HepG2 (cell line): ENCODE measurements at regions not wholly inside any gene's neighbourhood (a gene's known extent, or its start where the extent isn't known, plus 50 kb on each side); places are given as distances from the start of the nearest gene placed in this dataset.

ENCODE experiments used
- ATAC-seq: fragments of 200-7000 bp; cut with Tn5 transposase; 3 replicates; pipeline ENCODE4 v1.9.1; 2020; ENCODE audit warnings: mild to moderate bottlenecking, moderate library complexity
- BruUV-seq: library from RNA; stranded (reverse); fragments of 400-500 nt; replicated peaks from 2 replicates; lab custom pipeline; 2021; lab: Mats Ljungman, UMichigan
- CTCF ChIA-PET: fragments of 300-600 bp; formaldehyde crosslinking; extraction: SDS; loops from one replicate; lab custom pipeline; 2021; ENCODE audit warnings: low total read pairs, inconsistent platforms, low intra/inter-chr PET ratio; lab: Yijun Ruan, JAX
- POLR2A ChIA-PET: fragments of 350-600 bp; sonication (Branson Sonifier 250); formaldehyde crosslinking; loops from one replicate; lab custom pipeline; 2020; ENCODE audit warnings: antibody characterized with exemption, inconsistent platforms; lab: Yijun Ruan, JAX
- DNase-seq: peaks from one replicate; pipeline ENCODE4 v3.0.0-alpha.2; 2015; ENCODE audit warnings: low spot score
- FAIRE-seq: peaks from 3 replicates; lab custom pipeline; 2011; peaks lifted over from hg19 to GRCh38; lab: Jason Lieb, UNC
- H2AFZ ChIP-seq: one replicate; pipeline ENCODE4 v1.6.1; 2011; ENCODE audit warnings: low read length, inconsistent platforms
- H3K27ac ChIP-seq: fragments of 300-600 bp; 3 replicates; pipeline ENCODE4 v1.8.0; 2011; ENCODE audit warnings: mixed run types, mild to moderate bottlenecking, mixed read lengths, low read length, inconsistent platforms; ENCODE audit not compliant: insufficient read depth; ENCODE audit errors: extremely low read length
- H3K27me3 ChIP-seq, 2 experiments: fragments of 200-600 bp in 1 of 2; 2 replicates in 1 of 2; 3 replicates in 1 of 2; pipeline versions ENCODE4 v1.6.0 to v1.8.0; 2011; ENCODE audit warnings: low read length in 2 of 2, mild to moderate bottlenecking in 2 of 2, moderate library complexity in 2 of 2, inconsistent platforms in 1 of 2; ENCODE audit not compliant: insufficient read depth in 2 of 2, control insufficient read depth in 1 of 2
- H3K36me3 ChIP-seq, 2 experiments: fragments of 200-600 bp in 1 of 2; replicated peaks in 1 of 2; 2 replicates in 1 of 2; 3 replicates in 1 of 2; pipeline versions ENCODE4 v1.5.1 to v1.8.0; 2011; ENCODE audit warnings: low read length in 2 of 2, inconsistent platforms in 1 of 2; ENCODE audit not compliant: insufficient read depth in 2 of 2, control insufficient read depth in 1 of 2
- H3K4me1 ChIP-seq: 2 replicates; pipeline ENCODE4 v1.5.1; 2012; ENCODE audit warnings: low read length, inconsistent platforms; ENCODE audit not compliant: insufficient read depth
- H3K4me2 ChIP-seq: 2 replicates; pipeline ENCODE4 v1.6.0; 2011; ENCODE audit warnings: low read depth, low read length, inconsistent platforms
- H3K4me3 ChIP-seq, 3 experiments: fragments of 200-600 bp in 1 of 3; sonication (generic), shearing (Covaris generic) in 1 of 3; replicated peaks in 1 of 3; 2 replicates each; pipeline ENCODE4 v1.5.1; 2011 to 2016; ENCODE audit warnings: low read length in 3 of 3, inconsistent platforms in 2 of 3, low read depth in 2 of 3, mild to moderate bottlenecking in 2 of 3, control low read depth in 1 of 3, mixed read lengths in 1 of 3; ENCODE audit not compliant: insufficient read depth in 1 of 3
- H3K79me2 ChIP-seq: one replicate; pipeline ENCODE4 v1.6.1; 2011; ENCODE audit warnings: low read length, inconsistent platforms; ENCODE audit not compliant: insufficient read depth
- H3K9ac ChIP-seq: 2 replicates; pipeline ENCODE4 v1.6.0; 2011; ENCODE audit warnings: mild to moderate bottlenecking, low read depth, low read length, inconsistent platforms; ENCODE audit not compliant: insufficient read depth
- H3K9me3 ChIP-seq: 2 replicates; pipeline ENCODE4 v1.5.1; 2012; ENCODE audit warnings: mild to moderate bottlenecking, low read length
- H4K20me1 ChIP-seq: 2 replicates; pipeline ENCODE4 v1.6.0; 2011; ENCODE audit warnings: inconsistent platforms, mild to moderate bottlenecking, low read length, moderate library complexity; ENCODE audit not compliant: insufficient read depth
- FIP1L1 ChIP-seq: fragments of 200-400 bp; formaldehyde crosslinking; IDR thresholded peaks from 2 replicates; pipeline ENCODE4 v1.6.1; 2018; ENCODE audit warnings: low read depth, mild to moderate bottlenecking, low read length, moderate library complexity, borderline replicate concordance; ENCODE audit not compliant: insufficient read depth
- IRF1 ChIP-seq: sonication (generic); formaldehyde crosslinking; IDR thresholded peaks from 2 replicates; pipeline ENCODE4 v1.4.0; 2020; ENCODE audit warnings: low read depth, mild to moderate bottlenecking, missing genetic modification reagents
- JDP2 ChIP-seq: sonication (generic); formaldehyde crosslinking; IDR thresholded peaks from 2 replicates; pipeline ENCODE4 v1.8.1; 2022; ENCODE audit warnings: missing genetic modification reagents, borderline replicate concordance
- KAT2B ChIP-seq: fragments of 150-350 bp; IDR thresholded peaks from 2 replicates; pipeline ENCODE4 v1.6.1; 2014; ENCODE audit warnings: low read depth, low read length, borderline replicate concordance
- KDM4B ChIP-seq: sonication (generic); formaldehyde crosslinking; IDR thresholded peaks from 2 replicates; pipeline ENCODE4 v1.4.0; 2020; ENCODE audit warnings: missing genetic modification reagents
- KLF15 ChIP-seq: sonication (generic); formaldehyde crosslinking; IDR thresholded peaks from 2 replicates; pipeline ENCODE4 v1.8.1; 2023; ENCODE audit warnings: borderline replicate concordance, mild to moderate bottlenecking, inconsistent platforms, missing genetic modification reagents, mixed read lengths
- KMT2B ChIP-seq: IDR thresholded peaks from 2 replicates; pipeline ENCODE4 v1.6.1; 2016; ENCODE audit warnings: missing genetic modification reagents, missing compliant biosample characterization
- MIXL1 ChIP-seq: IDR thresholded peaks from 2 replicates; pipeline ENCODE4 v1.6.1; 2016
- MYC ChIP-seq: sonication (generic); formaldehyde crosslinking; IDR thresholded peaks from 2 replicates; pipeline ENCODE4 v1.9.0; 2021; ENCODE audit warnings: missing genetic modification reagents, borderline replicate concordance
- SMC3 ChIP-seq: IDR thresholded peaks from 2 replicates; pipeline ENCODE4 v1.6.1; 2011; ENCODE audit warnings: low read length, improper control_type of control experiment
- SP4 ChIP-seq: sonication (generic); formaldehyde crosslinking; IDR thresholded peaks from 2 replicates; pipeline ENCODE4 v1.8.1; 2023; ENCODE audit warnings: mild to moderate bottlenecking, missing genetic modification reagents
- STAG1 ChIP-seq: sonication (generic); formaldehyde crosslinking; IDR thresholded peaks from 2 replicates; pipeline ENCODE4 v1.4.0; 2020; ENCODE audit warnings: missing genetic modification reagents
- WIZ ChIP-seq: sonication (generic); formaldehyde crosslinking; IDR thresholded peaks from 2 replicates; pipeline ENCODE4 v1.5.1; 2020; ENCODE audit warnings: mild to moderate bottlenecking, missing genetic modification reagents
- ZNF331 ChIP-seq: sonication (generic); formaldehyde crosslinking; IDR thresholded peaks from 2 replicates; pipeline ENCODE4 v1.4.0; 2020; ENCODE audit warnings: missing genetic modification reagents
- ZSCAN31 ChIP-seq: sonication (generic); formaldehyde crosslinking; IDR thresholded peaks from 2 replicates; pipeline ENCODE4 v1.5.0; 2020; ENCODE audit warnings: low read depth, mild to moderate bottlenecking, missing genetic modification reagents
- WGBS: methylation state at CpG from one replicate; pipeline ENCODE4 v1.1.6; 2017; ENCODE audit warnings: low lambda C conversion rate; 5-methylcytosine and 5-hydroxymethylcytosine counted together
- in situ Hi-C: cut with HindIII; loops from 2 replicates; pipeline ENCODE4 v1.10.0; 2017; ENCODE audit warnings: low pct_unique_long_range_greater_than_20kb; ENCODE audit not compliant: extremely low pct_ligation_motif_present
- intact Hi-C: fragments of 100-400 bp; cut with micrococcal nuclease; formaldehyde crosslinking; loops from one replicate; pipeline ENCODE4 v1.10.0; 2022; ENCODE audit not compliant: unreplicated experiment
- TF ChIP-seq, protein P1 (sequence below): sonication (generic); formaldehyde crosslinking; IDR thresholded peaks from 2 replicates; pipeline ENCODE4 v1.5.0; 2020; ENCODE audit warnings: mild to moderate bottlenecking, missing genetic modification reagents, moderate library complexity

DNA sequence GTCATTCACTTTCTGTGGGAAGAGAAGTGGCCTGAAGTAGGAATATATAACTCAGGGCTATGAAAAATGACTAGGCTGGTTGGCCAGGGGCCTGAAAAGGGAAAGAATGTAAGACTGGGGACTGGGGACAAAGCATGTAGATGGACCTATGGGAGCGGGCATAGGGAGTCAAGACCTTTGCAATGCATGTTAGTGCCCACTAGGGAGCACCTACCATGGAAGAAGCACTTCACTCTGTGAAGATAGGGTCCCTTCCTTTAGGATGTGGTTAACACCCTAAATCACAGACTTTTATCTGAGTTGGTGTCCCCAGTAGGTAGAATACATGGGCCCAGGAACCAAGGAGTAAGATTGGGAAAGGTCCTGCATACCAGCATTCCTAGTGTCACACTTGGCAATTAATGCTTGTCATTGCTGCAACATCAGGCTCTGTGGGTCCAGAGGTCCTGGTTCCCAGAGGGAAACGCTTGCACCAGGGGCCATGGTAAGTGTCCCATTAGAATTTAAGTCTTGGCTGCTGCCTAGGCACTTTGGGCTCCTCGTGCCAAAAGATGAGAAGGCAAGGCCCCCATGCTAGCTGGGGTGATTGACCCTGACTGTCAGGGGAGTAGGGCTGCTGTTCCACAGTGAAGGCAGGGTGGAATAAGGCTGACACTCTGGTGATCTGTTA, 79.6 kb downstream of the CRYGS start:
- ATAC-seq: peak; percentile 90

GRCh38 chr3:186461141-186461540, 83.0 kb downstream of the CRYGS start:
- H3K4me1 ChIP-seq: no peaks in the 10 kb centered on the region
- H4K20me1 ChIP-seq: no peaks in the 10 kb centered on the region
- in situ Hi-C loops: no loop called here
- no peak for TF ChIP-seq ZSCAN31 (CRISPR knock-in tag)
- TF ChIP-seq ZNF331 (CRISPR knock-in tag): no peak
- no peak for TF ChIP-seq SP4 (CRISPR knock-in tag)
- no peak for TF ChIP-seq MYC (CRISPR knock-in tag)
- no peak for TF ChIP-seq KAT2B
- TF ChIP-seq WIZ (CRISPR knock-in tag): no peak
- TF ChIP-seq JDP2 (CRISPR knock-in tag): no peak
- TF ChIP-seq FIP1L1: no peak
- TF ChIP-seq KLF15: no peak
- TF ChIP-seq IRF1 (CRISPR knock-in tag): no peak
- TF ChIP-seq KDM4B (CRISPR knock-in tag): no peak
- TF ChIP-seq MIXL1 (CRISPR knock-in tag): no peak
- H3K9me3 ChIP-seq: no peaks in the 10 kb centered on the region
- no peak overlapping the region for H3K27ac ChIP-seq
- DNase-seq (no peak), FAIRE-seq (no peak), ATAC-seq (no peak)
- no peak overlapping the region for H3K4me3 ChIP-seq
- ChIA-PET POLR2A (no interaction called here), CTCF (no interaction called here)
- 5% methylated on average over 1 of the region's 1 CpG for WGBS
- no TSS peak for BruUV-seq
- peaks cover 0 to 24% of the 10 kb centered on the region in 2 experiments; a peak in 2 of 5 replicates for H3K27me3 ChIP-seq
- no peaks in the 10 kb centered on the region for H3K36me3 ChIP-seq
- intact Hi-C loops: no loop called here
- no peak overlapping the region for H2AFZ ChIP-seq
- H3K79me2 ChIP-seq: no peaks in the 10 kb centered on the region
- H3K9ac ChIP-seq: no peak overlapping the region
- no peak overlapping the region for H3K4me2 ChIP-seq

More for the DNA sequence above, 79.6 kb downstream of the CRYGS start:
- H3K27ac ChIP-seq: no peak overlapping the region
- no TSS peak for BruUV-seq
- H3K27me3 ChIP-seq: peaks cover 0 to 7% of the 10 kb centered on the region in 2 experiments; a peak in 1 of 5 replicates
- intact Hi-C loops (loop anchor here (1.0 kb wide), 1 partner anchor 76 kb away; no protein-coding TSS in a partner anchor), in situ Hi-C loops (no loop called here)
- no peaks in the 10 kb centered on the region for H3K36me3 ChIP-seq
- no peak overlapping the region for H2AFZ ChIP-seq
- H3K9me3 ChIP-seq: no peaks in the 10 kb centered on the region
- no peaks in the 10 kb centered on the region for H4K20me1 ChIP-seq
- peak; percentile 16 for DNase-seq
- CTCF ChIA-PET: interaction anchor here (0.6 to 1.1 kb wide), 2 partner anchors 76 kb away, joined by 3 to 4 read pairs; no protein-coding TSS in a partner anchor
- peak; percentile 36 for FAIRE-seq
- H3K4me2 ChIP-seq: no peak overlapping the region
- H3K4me3 ChIP-seq: no peak overlapping the region
- H3K9ac ChIP-seq: no peak overlapping the region
- no peaks in the 10 kb centered on the region for H3K4me1 ChIP-seq
- TF ChIP-seq SMC3 (peak; percentile 24; the same call in 1 of the 2 replicates), KMT2B (CRISPR knock-in tag) (no peak), STAG1 (CRISPR knock-in tag) (0 out of 2 replicates have a peak, but pooled peaks have one; percentile 14)
- TF ChIP-seq, protein P1, sequence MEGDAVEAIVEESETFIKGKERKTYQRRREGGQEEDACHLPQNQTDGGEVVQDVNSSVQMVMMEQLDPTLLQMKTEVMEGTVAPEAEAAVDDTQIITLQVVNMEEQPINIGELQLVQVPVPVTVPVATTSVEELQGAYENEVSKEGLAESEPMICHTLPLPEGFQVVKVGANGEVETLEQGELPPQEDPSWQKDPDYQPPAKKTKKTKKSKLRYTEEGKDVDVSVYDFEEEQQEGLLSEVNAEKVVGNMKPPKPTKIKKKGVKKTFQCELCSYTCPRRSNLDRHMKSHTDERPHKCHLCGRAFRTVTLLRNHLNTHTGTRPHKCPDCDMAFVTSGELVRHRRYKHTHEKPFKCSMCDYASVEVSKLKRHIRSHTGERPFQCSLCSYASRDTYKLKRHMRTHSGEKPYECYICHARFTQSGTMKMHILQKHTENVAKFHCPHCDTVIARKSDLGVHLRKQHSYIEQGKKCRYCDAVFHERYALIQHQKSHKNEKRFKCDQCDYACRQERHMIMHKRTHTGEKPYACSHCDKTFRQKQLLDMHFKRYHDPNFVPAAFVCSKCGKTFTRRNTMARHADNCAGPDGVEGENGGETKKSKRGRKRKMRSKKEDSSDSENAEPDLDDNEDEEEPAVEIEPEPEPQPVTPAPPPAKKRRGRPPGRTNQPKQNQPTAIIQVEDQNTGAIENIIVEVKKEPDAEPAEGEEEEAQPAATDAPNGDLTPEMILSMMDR: peak; percentile 44
- POLR2A ChIA-PET: no interaction called here
- 0% methylated on average over 2 of the region's 3 CpGs for WGBS
- H3K79me2 ChIP-seq: no peaks in the 10 kb centered on the region
